ENCODE measurements at regions not wholly inside any gene's neighbourhood (a gene's known extent, or its start where the extent isn't known, plus 50 kb on each side); places are given as distances from the start of the nearest gene placed in this dataset.

- TF ChIP-seq MEF2A (IDR thresholded peaks at IDR 0.05; ENCODE audit: insufficient read depth, low read depth, low read length) (no peak), CREB1 (IDR thresholded peaks at IDR 0.05; ENCODE audit: low read depth) (no peak)
Observed at GRCh38 chr1:218930472-218931241, 243.0 kb upstream of the LYPLAL1 start (continued).

GRCh38 chr1:218931324-218931723 is 242.4 kb upstream of the LYPLAL1 start:
- Histone ChIP-seq H3K4me1 (ENCODE audit: control insufficient read depth, insufficient read depth, low read length) (no peaks in the 10 kb centered on the region), H3K36me3 (ENCODE audit: control insufficient read depth in 2 of 2, insufficient read depth in 2 of 2, low read length in 1 of 2) (no peaks in the 10 kb centered on the region), H2AFZ (ENCODE audit: control insufficient read depth, low read depth, low read length) (no peak overlapping the region), H4K20me1 (ENCODE audit: control insufficient read depth, insufficient read depth) (no peaks in the 10 kb centered on the region), H3K9me3 (replicated peaks; ENCODE audit: control insufficient read depth, insufficient read depth, low read length) (no peaks in the 10 kb centered on the region), H3K4me3 (no peak overlapping the region), H3K4me2 (ENCODE audit: control insufficient read depth, insufficient read depth) (no peak overlapping the region), H3K27ac (ENCODE audit: control insufficient read depth, insufficient read depth) (no peak overlapping the region), H3K27me3 (replicated peaks in 1 of 2; ENCODE audit: control insufficient read depth in 2 of 2, insufficient read depth in 2 of 2, low read length in 1 of 2) (no peaks in the 10 kb centered on the region), H3K79me2 (ENCODE audit: control insufficient read depth, insufficient read depth, low read length) (no peaks in the 10 kb centered on the region), H3K9ac (ENCODE audit: control insufficient read depth, insufficient read depth, low read length) (no peak overlapping the region)
- TF ChIP-seq ZNF592 (IDR thresholded peaks at IDR 0.05) (no peak), ZBTB4 (CRISPR knock-in tag; IDR thresholded peaks at IDR 0.05) (no peak), ZNF274 (IDR thresholded peaks at IDR 0.05; ENCODE audit: insufficient read depth, insufficient read length) (no peak), ATF2 (IDR thresholded peaks at IDR 0.05; ENCODE audit: low read length) (no peak), BCL3 (IDR thresholded peaks at IDR 0.05; ENCODE audit: borderline replicate concordance, insufficient read depth, low read depth, low read length, poor library complexity, severe bottlenecking) (no peak), FOXK2 (IDR thresholded peaks at IDR 0.05) (no peak)
- ATAC-seq (no peak), DNase-seq (ENCODE audit: low read depth, low spot score) (no peak), FAIRE-seq (no peak)
- ChIA-PET POLR2A (no interaction called here), CTCF (no interaction called here), RAD21 (ENCODE audit: unreplicated experiment) (no interaction called here), SMC1A (ENCODE audit: uncharacterized antibody, unreplicated experiment) (no interaction called here)
- in situ Hi-C loops (cut with MboI) (no loop called here), intact Hi-C loops (cut with micrococcal nuclease; ENCODE audit: unreplicated experiment) (no loop called here)
- WGBS (ENCODE audit: insufficient coverage, insufficient replicate concordance, low lambda C conversion rate, missing lambda C conversion rate) = 0% methylated on average over 2 of the region's 2 CpGs
- no TSS peak for BruUV-seq (replicated peaks)

Data from GM12878 (cell line).